VCaP (cell line): ENCODE measurements at regions not wholly inside any gene's neighbourhood (a gene's known extent, or its start where the extent isn't known, plus 50 kb on each side); places are given as distances from the start of the nearest gene placed in this dataset.

Experiments
- H3K27ac ChIP-seq: fragments of 450-650 bp; 2 replicates; pipeline ENCODE4 v1.5.1; 2017
- CTCF ChIP-seq: fragments of 450-650 bp; conservative IDR thresholded peaks from 2 replicates; pipeline ENCODE4 v1.5.1; 2017; ENCODE audit warnings: mild to moderate bottlenecking, moderate library complexity

- no peak overlapping the region for H3K27ac ChIP-seq
- TF ChIP-seq CTCF = no peak
These were observed 132.1 kb downstream of the CEBPB start for GRCh38 chr20:50322703-50323131.

GRCh38 chr20:50323209-50323608 lies 132.6 kb downstream of the CEBPB start:
- no peak for TF ChIP-seq CTCF
- H3K27ac ChIP-seq = no peak overlapping the region

- no peak overlapping the region for H3K27ac ChIP-seq
- no peak for TF ChIP-seq CTCF
These were observed 133.4 kb downstream of the CEBPB start for GRCh38 chr20:50323777-50324775.

GRCh38 chr20:50325215-50325614 lies 134.6 kb downstream of the CEBPB start:
- TF ChIP-seq CTCF = no peak

GRCh38 chr20:50325651-50326050 lies 135.0 kb downstream of the CEBPB start:
- no peak overlapping the region for H3K27ac ChIP-seq

More at GRCh38 chr20:50325215-50325614, 134.6 kb downstream of the CEBPB start:
- H3K27ac ChIP-seq = no peak overlapping the region

GRCh38 chr20:50327666-50328065 lies 137.0 kb downstream of the CEBPB start:
- TF ChIP-seq CTCF = no peak
- H3K27ac ChIP-seq = no peak overlapping the region

More at GRCh38 chr20:50325651-50326050, 135.0 kb downstream of the CEBPB start:
- no peak for TF ChIP-seq CTCF

- H3K27ac ChIP-seq = no peak overlapping the region
- no peak for TF ChIP-seq CTCF
These were observed 137.8 kb downstream of the CEBPB start for GRCh38 chr20:50328222-50328979.
